PC-3 (cell line): ENCODE measurements at regions not wholly inside any gene's neighbourhood (a gene's known extent, or its start where the extent isn't known, plus 50 kb on each side); places are given as distances from the start of the nearest gene placed in this dataset.

Source experiments
- EZH2 ChIP-seq: fragments of 300-600 bp; sonication (generic); IDR thresholded peaks from one replicate; pipeline ENCODE4 v1.6.1; 2017; ENCODE audit warnings: antibody characterized with exemption, mild to moderate bottlenecking, low read length; ENCODE audit not compliant: unreplicated experiment
- EZH2phosphoT487 ChIP-seq: fragments of 300-600 bp; sonication (generic); IDR thresholded peaks from 2 replicates; pipeline ENCODE4 v1.6.1; 2018; ENCODE audit warnings: mild to moderate bottlenecking, antibody characterized with exemption, low read length, borderline replicate concordance
- TF ChIP-seq, protein P1 (sequence below): fragments of 300-600 bp; sonication (generic); conservative IDR thresholded peaks from 2 replicates; pipeline ENCODE4 v1.5.1; 2017; ENCODE audit warnings: antibody characterized with exemption, low read depth, mild to moderate bottlenecking, low read length

DNA sequence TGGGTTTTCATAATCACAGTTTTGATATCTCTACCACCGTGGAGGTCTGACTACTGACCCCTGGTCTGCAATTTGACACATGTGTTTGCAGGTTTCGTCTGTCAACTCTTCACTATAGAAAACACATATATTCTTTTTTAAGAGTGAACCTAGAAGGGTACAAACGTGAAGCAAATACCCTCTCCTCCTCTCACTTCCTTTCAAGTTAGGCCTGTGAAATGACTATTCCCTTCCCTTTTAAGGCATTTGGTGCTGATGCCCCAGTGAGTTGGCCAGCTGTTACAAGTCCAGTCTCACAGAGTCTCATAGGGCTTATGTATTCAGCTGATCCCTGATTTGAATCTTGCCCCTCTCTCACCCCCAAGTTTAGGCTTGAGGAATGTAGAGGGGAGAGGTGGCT, 742.0 kb upstream of the IGFBP3 start:
- TF ChIP-seq, protein P1, sequence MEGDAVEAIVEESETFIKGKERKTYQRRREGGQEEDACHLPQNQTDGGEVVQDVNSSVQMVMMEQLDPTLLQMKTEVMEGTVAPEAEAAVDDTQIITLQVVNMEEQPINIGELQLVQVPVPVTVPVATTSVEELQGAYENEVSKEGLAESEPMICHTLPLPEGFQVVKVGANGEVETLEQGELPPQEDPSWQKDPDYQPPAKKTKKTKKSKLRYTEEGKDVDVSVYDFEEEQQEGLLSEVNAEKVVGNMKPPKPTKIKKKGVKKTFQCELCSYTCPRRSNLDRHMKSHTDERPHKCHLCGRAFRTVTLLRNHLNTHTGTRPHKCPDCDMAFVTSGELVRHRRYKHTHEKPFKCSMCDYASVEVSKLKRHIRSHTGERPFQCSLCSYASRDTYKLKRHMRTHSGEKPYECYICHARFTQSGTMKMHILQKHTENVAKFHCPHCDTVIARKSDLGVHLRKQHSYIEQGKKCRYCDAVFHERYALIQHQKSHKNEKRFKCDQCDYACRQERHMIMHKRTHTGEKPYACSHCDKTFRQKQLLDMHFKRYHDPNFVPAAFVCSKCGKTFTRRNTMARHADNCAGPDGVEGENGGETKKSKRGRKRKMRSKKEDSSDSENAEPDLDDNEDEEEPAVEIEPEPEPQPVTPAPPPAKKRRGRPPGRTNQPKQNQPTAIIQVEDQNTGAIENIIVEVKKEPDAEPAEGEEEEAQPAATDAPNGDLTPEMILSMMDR = no peak
- TF ChIP-seq EZH2phosphoT487 (no peak), EZH2 (no peak)
